H1 (cell line): ENCODE measurements at regions not wholly inside any gene's neighbourhood (a gene's known extent, or its start where the extent isn't known, plus 50 kb on each side); places are given as distances from the start of the nearest gene placed in this dataset.

Experiments used
- BACH1 ChIP-seq: IDR thresholded peaks from 2 replicates; pipeline ENCODE4 v1.6.1; 2012; ENCODE audit warnings: low read length, improper control_type of control experiment
- BRCA1 ChIP-seq: IDR thresholded peaks from 2 replicates; pipeline ENCODE4 v1.6.1; 2012; ENCODE audit warnings: low read depth, low read length, improper control_type of control experiment
- CBX5 ChIP-seq: fragments of 300-800, 300-1000 bp; sonication (generic); IDR thresholded peaks from 2 replicates; pipeline ENCODE4 v1.7.1; 2016; ENCODE audit warnings: antibody characterized with exemption, low read length, low read depth
- CHD7 ChIP-seq: fragments of 300-600 bp; sonication (generic); IDR thresholded peaks from 2 replicates; pipeline ENCODE4 v1.7.1; 2012; ENCODE audit warnings: low read length, moderate library complexity, mild to moderate bottlenecking, inconsistent platforms; ENCODE audit not compliant: insufficient replicate concordance
- CTCF ChIP-seq, 3 experiments: IDR thresholded peaks; 1 replicate in 2 of 3; 2 replicates in 1 of 3; pipeline versions ENCODE4 v1.5.1 to v1.6.1; 2011; ENCODE audit warnings: low read length in 3 of 3, mild to moderate bottlenecking in 3 of 3, inconsistent platforms in 2 of 3, low read depth in 1 of 3, moderate library complexity in 1 of 3; ENCODE audit not compliant: insufficient read depth in 1 of 3; ENCODE audit errors: control extremely low read depth in 1 of 3
- KDM4A ChIP-seq: IDR thresholded peaks from one replicate; pipeline ENCODE4 v1.7.1; 2012; ENCODE audit warnings: low read depth, mild to moderate bottlenecking, moderate library complexity, low read length, inconsistent platforms; ENCODE audit not compliant: severe bottlenecking
- KDM5A ChIP-seq: fragments of 200-600 bp; IDR thresholded peaks from 2 replicates; pipeline ENCODE4 v1.7.1; 2012; ENCODE audit warnings: mild to moderate bottlenecking, low read length, inconsistent platforms, mixed read lengths
- POLR2A ChIP-seq, 2 experiments: IDR thresholded peaks; 1 replicate in 1 of 2; 2 replicates in 1 of 2; pipeline ENCODE4 v1.6.1; 2011; ENCODE audit warnings: low read depth in 2 of 2, low read length in 2 of 2, mild to moderate bottlenecking in 2 of 2; ENCODE audit errors: control extremely low read depth in 1 of 2
- RXRA ChIP-seq: IDR thresholded peaks from 2 replicates; pipeline ENCODE4 v1.6.1; 2011; ENCODE audit warnings: low read depth, mild to moderate bottlenecking, low read length, moderate library complexity; ENCODE audit not compliant: insufficient read depth
- SP4 ChIP-seq: IDR thresholded peaks from 2 replicates; pipeline ENCODE4 v1.6.1; 2012; ENCODE audit warnings: low read length, inconsistent platforms
- TAF7 ChIP-seq: optimal IDR thresholded peaks from 2 replicates; pipeline ENCODE3; 2011; ENCODE audit warnings: low read depth, mild to moderate bottlenecking, inconsistent platforms, low read length, moderate library complexity, borderline replicate concordance

- TF ChIP-seq CHD7 (no peak), RXRA (no peak), SP4 (no peak), CTCF (IDR thresholded peaks at IDR 0.05; ENCODE audit: control extremely low read depth in 1 of 3, insufficient read depth in 1 of 3, low read depth in 1 of 3, low read length in 3 of 3) (no peak), CBX5 (no peak), BRCA1 (no peak), KDM4A (no peak), KDM5A (no peak), TAF7 (no peak), POLR2A (IDR thresholded peaks at IDR 0.05; ENCODE audit: control extremely low read depth in 1 of 2, low read depth in 2 of 2, low read length in 2 of 2) (no peak), BACH1 (no peak)
Measured at GRCh38 chr6:44554861-44555260, 167.4 kb downstream of the CDC5L start (continued).
